KMS-11 (cell line): ENCODE measurements at regions not wholly inside any gene's neighbourhood (a gene's known extent, or its start where the extent isn't known, plus 50 kb on each side); places are given as distances from the start of the nearest gene placed in this dataset.

Experiments
- H2AFZ ChIP-seq: fragments of 200-600 bp; sonication (generic); 2 replicates; pipeline ENCODE4 v1.6.1; 2016; ENCODE audit warnings: antibody characterized with exemption, mixed run types, low read depth
- H3K27ac ChIP-seq: fragments of 200-600 bp; sonication (generic); 2 replicates; pipeline ENCODE4 v1.6.1; 2016; ENCODE audit warnings: mild to moderate bottlenecking, mixed run types
- H3K27me3 ChIP-seq: fragments of 200-600 bp; sonication (generic); 2 replicates; pipeline ENCODE4 v1.6.1; 2017; ENCODE audit warnings: mild to moderate bottlenecking, low read depth, mixed run types, moderate library complexity; ENCODE audit not compliant: insufficient read depth
- H3K36me3 ChIP-seq: fragments of 200-600 bp; sonication (generic); 2 replicates; pipeline ENCODE4 v1.6.1; 2017; ENCODE audit warnings: mild to moderate bottlenecking, mixed run types; ENCODE audit not compliant: insufficient read depth
- H3K4me1 ChIP-seq: fragments of 200-600 bp; sonication (generic); 2 replicates; pipeline ENCODE4 v1.6.1; 2016; ENCODE audit warnings: mild to moderate bottlenecking, low read depth, mixed run types; ENCODE audit not compliant: poor library complexity, severe bottlenecking
- H3K4me2 ChIP-seq: fragments of 200-600 bp; sonication (generic); 2 replicates; pipeline ENCODE4 v1.7.0; 2016; ENCODE audit warnings: mild to moderate bottlenecking, mixed run types
- H3K4me3 ChIP-seq: fragments of 200-600 bp; sonication (generic); IDR thresholded peaks from 2 replicates; pipeline ENCODE4 v1.6.1; 2017; ENCODE audit warnings: low read depth, low read length, mixed read lengths; ENCODE audit not compliant: insufficient read depth
- H3K79me2 ChIP-seq: fragments of 200-600 bp; sonication (generic); 2 replicates; pipeline ENCODE4 v1.6.1; 2016; ENCODE audit warnings: low read depth, mixed run types; ENCODE audit not compliant: insufficient read depth
- H3K9ac ChIP-seq: fragments of 200-600 bp; sonication (generic); 2 replicates; pipeline ENCODE4 v1.6.1; 2016; ENCODE audit warnings: mild to moderate bottlenecking, mixed run types
- H4K20me1 ChIP-seq: fragments of 200-600 bp; sonication (generic); 2 replicates; pipeline ENCODE4 v1.6.1; 2016; ENCODE audit warnings: mild to moderate bottlenecking, mixed run types; ENCODE audit not compliant: insufficient read depth
- CTCF ChIP-seq: fragments of 200-600 bp; sonication (generic); conservative IDR thresholded peaks from 2 replicates; pipeline ENCODE4 v1.6.1; 2017; ENCODE audit warnings: low read depth, mild to moderate bottlenecking, antibody characterized with exemption, low read length, moderate library complexity, mixed read lengths

GRCh38 chr7:52184006-52184703 lies 851.3 kb upstream of the POM121L12 start:
- H3K27me3 ChIP-seq = no peaks in the 10 kb centered on the region
- H4K20me1 ChIP-seq = no peaks in the 10 kb centered on the region
- H2AFZ ChIP-seq = no peak overlapping the region
- H3K36me3 ChIP-seq = no peaks in the 10 kb centered on the region
- TF ChIP-seq CTCF = no peak
- no peak overlapping the region for H3K27ac ChIP-seq
- no peak overlapping the region for H3K9ac ChIP-seq
- no peak overlapping the region for H3K4me2 ChIP-seq
- no peaks in the 10 kb centered on the region for H3K4me1 ChIP-seq
- H3K4me3 ChIP-seq = no peak overlapping the region
- H3K79me2 ChIP-seq = no peaks in the 10 kb centered on the region

DNA sequence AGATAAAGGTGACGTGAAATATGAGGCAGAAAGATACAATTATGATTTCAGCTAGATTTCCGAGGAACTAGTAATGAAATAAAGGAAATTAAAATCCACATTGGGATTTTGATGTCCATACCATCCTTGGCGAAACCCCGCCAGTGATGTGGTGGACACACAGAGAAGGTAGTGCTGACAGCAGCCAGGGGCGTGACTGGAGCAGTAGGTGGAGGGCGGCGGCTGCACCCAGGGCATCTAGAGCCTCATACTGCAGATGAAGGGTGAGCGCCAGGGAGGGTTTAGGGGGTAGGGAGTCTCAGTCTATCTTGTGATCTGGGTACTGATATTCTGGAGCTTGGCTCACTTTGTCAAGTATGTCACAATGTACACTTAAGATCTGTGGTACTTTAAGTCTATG lies 855.5 kb upstream of the POM121L12 start:
- Histone ChIP-seq H2AFZ (no peak overlapping the region), H3K9ac (no peak overlapping the region), H3K27ac (no peak overlapping the region), H4K20me1 (no peaks in the 10 kb centered on the region), H3K4me3 (no peak overlapping the region), H3K36me3 (no peaks in the 10 kb centered on the region), H3K4me2 (no peak overlapping the region), H3K4me1 (no peaks in the 10 kb centered on the region), H3K79me2 (no peaks in the 10 kb centered on the region), H3K27me3 (no peaks in the 10 kb centered on the region)
- no peak for TF ChIP-seq CTCF

DNA sequence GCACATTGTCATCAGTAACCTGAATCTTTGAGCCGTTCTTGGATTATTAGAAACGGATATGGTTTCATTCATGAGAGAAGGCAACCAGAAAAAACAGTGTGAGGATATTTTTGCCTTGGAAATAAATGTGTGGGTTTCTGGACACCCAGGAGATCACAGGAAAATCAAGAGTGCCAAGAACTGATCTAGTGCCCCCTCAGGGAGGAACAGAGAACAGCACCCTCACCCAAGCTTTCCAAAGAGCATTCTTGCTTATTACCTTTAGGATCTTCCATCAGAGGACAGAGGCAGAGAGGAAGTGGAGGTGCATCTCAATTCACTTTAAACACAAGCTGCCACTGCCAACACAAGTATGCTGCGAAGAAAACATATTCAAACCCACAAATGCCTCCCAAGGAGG lies 851.5 kb upstream of the COBL start:
- Histone ChIP-seq H3K4me3 (no peak overlapping the region), H2AFZ (no peak overlapping the region), H3K27me3 (no peaks in the 10 kb centered on the region), H3K79me2 (no peaks in the 10 kb centered on the region), H3K4me2 (no peak overlapping the region), H4K20me1 (no peaks in the 10 kb centered on the region), H3K4me1 (no peaks in the 10 kb centered on the region), H3K9ac (no peak overlapping the region), H3K36me3 (no peaks in the 10 kb centered on the region), H3K27ac (no peak overlapping the region)
- peak; percentile 60 for TF ChIP-seq CTCF

DNA sequence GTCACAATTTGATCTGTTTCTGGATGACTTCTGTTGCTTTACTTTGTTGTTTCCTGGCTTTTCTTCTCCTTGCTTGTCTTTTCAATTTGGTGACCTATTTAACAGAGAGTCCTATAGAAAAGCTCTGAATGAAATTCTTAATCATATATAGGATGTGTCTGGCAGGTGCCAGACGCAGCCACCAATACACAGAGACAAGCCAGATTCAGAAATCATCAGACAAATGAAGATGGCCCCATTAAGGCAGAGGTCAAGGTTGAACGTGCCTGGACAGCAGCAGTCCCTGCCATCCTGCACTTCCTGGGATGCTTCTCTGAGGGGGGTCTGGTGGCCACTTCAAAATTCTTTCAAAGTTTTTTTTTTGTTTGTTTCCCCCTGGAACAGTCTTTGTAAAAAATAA lies 846.7 kb upstream of the COBL start:
- Histone ChIP-seq H3K36me3 (no peaks in the 10 kb centered on the region), H3K4me3 (no peak overlapping the region), H3K4me2 (no peak overlapping the region), H3K79me2 (no peaks in the 10 kb centered on the region), H3K9ac (no peak overlapping the region), H2AFZ (no peak overlapping the region), H3K27me3 (no peaks in the 10 kb centered on the region), H3K27ac (no peak overlapping the region), H4K20me1 (no peaks in the 10 kb centered on the region), H3K4me1 (no peaks in the 10 kb centered on the region)
- no peak for TF ChIP-seq CTCF
